ENCODE measurements at regions not wholly inside any gene's neighbourhood (a gene's known extent, or its start where the extent isn't known, plus 50 kb on each side); places are given as distances from the start of the nearest gene placed in this dataset. TPM values are rescaled to one million over a fixed set of nuclear protein-coding genes. Genes with fewer than 3 reads are reported as not detected.

Small RNAs in the stretch of these regions (microRNA-seq; reads per million reads assigned to microRNA genes)
- gene MIR4280 (ENCODE audit: unreplicated experiment) = not detected
